ENCODE measurements at regions not wholly inside any gene's neighbourhood (a gene's known extent, or its start where the extent isn't known, plus 50 kb on each side); places are given as distances from the start of the nearest gene placed in this dataset.

GRCh38 chr16:82224821-82225220 lies 54.8 kb upstream of the MPHOSPH6 start:
- TF ChIP-seq CTCF (conservative IDR thresholded peaks at IDR 0.05 in 1 of 2, IDR thresholded peaks at IDR 0.05 in 1 of 2; ENCODE audit: low read depth in 1 of 2, low read length in 2 of 2) (no peak), EZH2 (IDR thresholded peaks at IDR 0.05; ENCODE audit: low read length, missing control alignments) (no peak)

All from fibroblast of lung (primary cell).